ENCODE measurements at regions not wholly inside any gene's neighbourhood (a gene's known extent, or its start where the extent isn't known, plus 50 kb on each side); places are given as distances from the start of the nearest gene placed in this dataset.

GRCh38 chr10:121261665-121262064, 336.6 kb downstream of the FGFR2 start:
- H2AFZ ChIP-seq (ENCODE audit: low read depth): no peak overlapping the region
- POLR2A ChIA-PET: no interaction called here
- 64% methylated on average over 3 of the region's 3 CpGs for WGBS (ENCODE audit: low lambda C conversion rate)

More at GRCh38 chr10:121261665-121262064, 336.6 kb downstream of the FGFR2 start:
- Histone ChIP-seq H3K9me3 (no peaks in the 10 kb centered on the region), H3K9me2 (no peaks in the 10 kb centered on the region), H4K20me1 (ENCODE audit: insufficient read depth) (no peaks in the 10 kb centered on the region), H3K36me3 (replicated peaks in 1 of 2; ENCODE audit: control insufficient read depth in 1 of 2, insufficient read depth in 2 of 2, low read length in 1 of 2) (no peaks in the 10 kb centered on the region), H3K9ac (no peak overlapping the region), H3K4me3 (ENCODE audit: low read depth in 2 of 2, low read length in 1 of 2) (no peak overlapping the region), H3K4me1 (ENCODE audit: control insufficient read depth in 1 of 2, insufficient read depth in 2 of 2, low read depth in 1 of 2, low read length in 1 of 2) (no peaks in the 10 kb centered on the region), H3K79me2 (ENCODE audit: insufficient read depth) (no peaks in the 10 kb centered on the region), H3K4me2 (no peak overlapping the region), H3K27ac (ENCODE audit: low read depth in 2 of 2, low read length in 1 of 2) (no peak overlapping the region), H3F3A (replicated peaks; ENCODE audit: insufficient read depth) (no peaks in the 10 kb centered on the region), H3K27me3 (ENCODE audit: insufficient read depth) (no peaks in the 10 kb centered on the region)
- no peak for TF ChIP-seq NRF1 (IDR thresholded peaks at IDR 0.05; ENCODE audit: low read depth, low read length)
- no peak for TF ChIP-seq RAD21 (IDR thresholded peaks at IDR 0.05; ENCODE audit: low read length)
- TF ChIP-seq MXI1 (IDR thresholded peaks at IDR 0.05; ENCODE audit: low read depth, low read length): no peak
- TF ChIP-seq SIN3A (IDR thresholded peaks at IDR 0.05; ENCODE audit: borderline replicate concordance, low read depth, low read length): no peak
- TF ChIP-seq CHD2 (IDR thresholded peaks at IDR 0.05; ENCODE audit: low read length, partially characterized antibody): no peak
- no peak for TF ChIP-seq REST (IDR thresholded peaks at IDR 0.05; ENCODE audit: low read depth, low read length)
- TF ChIP-seq, protein P1, sequence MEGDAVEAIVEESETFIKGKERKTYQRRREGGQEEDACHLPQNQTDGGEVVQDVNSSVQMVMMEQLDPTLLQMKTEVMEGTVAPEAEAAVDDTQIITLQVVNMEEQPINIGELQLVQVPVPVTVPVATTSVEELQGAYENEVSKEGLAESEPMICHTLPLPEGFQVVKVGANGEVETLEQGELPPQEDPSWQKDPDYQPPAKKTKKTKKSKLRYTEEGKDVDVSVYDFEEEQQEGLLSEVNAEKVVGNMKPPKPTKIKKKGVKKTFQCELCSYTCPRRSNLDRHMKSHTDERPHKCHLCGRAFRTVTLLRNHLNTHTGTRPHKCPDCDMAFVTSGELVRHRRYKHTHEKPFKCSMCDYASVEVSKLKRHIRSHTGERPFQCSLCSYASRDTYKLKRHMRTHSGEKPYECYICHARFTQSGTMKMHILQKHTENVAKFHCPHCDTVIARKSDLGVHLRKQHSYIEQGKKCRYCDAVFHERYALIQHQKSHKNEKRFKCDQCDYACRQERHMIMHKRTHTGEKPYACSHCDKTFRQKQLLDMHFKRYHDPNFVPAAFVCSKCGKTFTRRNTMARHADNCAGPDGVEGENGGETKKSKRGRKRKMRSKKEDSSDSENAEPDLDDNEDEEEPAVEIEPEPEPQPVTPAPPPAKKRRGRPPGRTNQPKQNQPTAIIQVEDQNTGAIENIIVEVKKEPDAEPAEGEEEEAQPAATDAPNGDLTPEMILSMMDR (IDR thresholded peaks at IDR 0.05): no peak
- TF ChIP-seq JUND (IDR thresholded peaks at IDR 0.05): no peak
- no peak for TF ChIP-seq TCF12 (IDR thresholded peaks at IDR 0.05)
- no peak for TF ChIP-seq GABPA (IDR thresholded peaks at IDR 0.05; ENCODE audit: low read depth)
- no peak for TF ChIP-seq TAF1 (IDR thresholded peaks at IDR 0.05; ENCODE audit: borderline replicate concordance, low read depth, low read length)
- TF ChIP-seq, protein P2, sequence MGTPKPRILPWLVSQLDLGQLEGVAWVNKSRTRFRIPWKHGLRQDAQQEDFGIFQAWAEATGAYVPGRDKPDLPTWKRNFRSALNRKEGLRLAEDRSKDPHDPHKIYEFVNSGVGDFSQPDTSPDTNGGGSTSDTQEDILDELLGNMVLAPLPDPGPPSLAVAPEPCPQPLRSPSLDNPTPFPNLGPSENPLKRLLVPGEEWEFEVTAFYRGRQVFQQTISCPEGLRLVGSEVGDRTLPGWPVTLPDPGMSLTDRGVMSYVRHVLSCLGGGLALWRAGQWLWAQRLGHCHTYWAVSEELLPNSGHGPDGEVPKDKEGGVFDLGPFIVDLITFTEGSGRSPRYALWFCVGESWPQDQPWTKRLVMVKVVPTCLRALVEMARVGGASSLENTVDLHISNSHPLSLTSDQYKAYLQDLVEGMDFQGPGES (IDR thresholded peaks at IDR 0.05; ENCODE audit: low read depth, low read length): no peak
- TF ChIP-seq YY1 (IDR thresholded peaks at IDR 0.05; ENCODE audit: low read depth): no peak
- DNase-seq: no peak
- CTCF ChIA-PET: no interaction called here

Measured in SK-N-SH (cell line).